Left lobe of liver (tissue), 2 donors: ENCODE measurements at regions not wholly inside any gene's neighbourhood (a gene's known extent, or its start where the extent isn't known, plus 50 kb on each side); places are given as distances from the start of the nearest gene placed in this dataset.

ENCODE experiments used
- ATAC-seq: fragments of 200-7000 bp; cut with Tn5 transposase; one replicate; pipeline ENCODE4 v1.9.1; 2020; ENCODE audit warnings: mild to moderate bottlenecking, moderate library complexity
- DNase-seq: peaks from one replicate; pipeline ENCODE4 v3.0.0-alpha.2; 2020; ENCODE audit warnings: low spot score
- donor health status: DM: no; HTN: no; CAD: no; lungs with moderate emphysema.
- donor health status: DM: no; HTN: yes; CAD: no.

DNA sequence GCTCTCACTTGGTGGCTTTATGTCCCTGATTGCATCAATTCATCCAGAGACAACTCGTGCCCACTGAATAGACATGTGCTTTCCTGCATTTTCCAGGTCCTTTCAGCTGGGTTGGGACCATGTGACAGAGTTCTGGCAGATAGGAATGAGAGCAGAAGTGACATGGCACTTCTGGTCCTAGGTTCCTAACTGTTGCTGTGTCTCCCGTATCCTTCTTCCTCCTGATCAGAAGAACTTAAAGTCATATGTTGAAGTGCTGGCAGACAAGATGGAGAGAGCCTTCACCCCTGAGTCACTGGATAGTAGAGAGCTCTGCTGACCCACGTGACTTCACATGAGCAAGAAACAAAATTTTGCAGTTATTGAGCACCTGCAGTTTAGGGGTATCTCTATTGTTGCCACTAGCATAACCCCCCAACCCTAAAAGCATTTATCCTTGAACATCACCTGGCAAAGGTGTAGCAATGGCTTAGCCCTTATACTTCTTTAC lies 80.0 kb downstream of the NREP start:
- DNase-seq (no peak), ATAC-seq (no peak)

DNA sequence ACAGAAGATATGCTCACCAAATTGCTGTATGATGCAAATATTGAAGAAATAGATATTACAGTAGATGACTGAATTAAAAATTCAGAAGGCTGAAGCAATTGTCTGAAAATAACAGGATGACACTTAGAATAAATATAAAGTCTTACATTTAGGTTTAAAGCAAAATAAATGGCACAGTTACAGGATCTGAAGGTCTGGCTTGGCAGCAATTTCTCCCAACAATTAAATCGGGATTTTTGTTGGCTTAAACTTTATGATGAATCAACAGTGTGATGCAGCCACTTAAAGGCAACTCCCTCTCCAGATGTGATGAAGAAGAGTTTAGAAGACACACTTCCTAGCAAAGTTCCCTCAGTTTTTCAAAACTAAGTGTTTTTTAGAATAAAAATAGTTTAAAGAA lies 80.5 kb downstream of the NREP start:
- ATAC-seq = no peak
- no peak for DNase-seq

DNA sequence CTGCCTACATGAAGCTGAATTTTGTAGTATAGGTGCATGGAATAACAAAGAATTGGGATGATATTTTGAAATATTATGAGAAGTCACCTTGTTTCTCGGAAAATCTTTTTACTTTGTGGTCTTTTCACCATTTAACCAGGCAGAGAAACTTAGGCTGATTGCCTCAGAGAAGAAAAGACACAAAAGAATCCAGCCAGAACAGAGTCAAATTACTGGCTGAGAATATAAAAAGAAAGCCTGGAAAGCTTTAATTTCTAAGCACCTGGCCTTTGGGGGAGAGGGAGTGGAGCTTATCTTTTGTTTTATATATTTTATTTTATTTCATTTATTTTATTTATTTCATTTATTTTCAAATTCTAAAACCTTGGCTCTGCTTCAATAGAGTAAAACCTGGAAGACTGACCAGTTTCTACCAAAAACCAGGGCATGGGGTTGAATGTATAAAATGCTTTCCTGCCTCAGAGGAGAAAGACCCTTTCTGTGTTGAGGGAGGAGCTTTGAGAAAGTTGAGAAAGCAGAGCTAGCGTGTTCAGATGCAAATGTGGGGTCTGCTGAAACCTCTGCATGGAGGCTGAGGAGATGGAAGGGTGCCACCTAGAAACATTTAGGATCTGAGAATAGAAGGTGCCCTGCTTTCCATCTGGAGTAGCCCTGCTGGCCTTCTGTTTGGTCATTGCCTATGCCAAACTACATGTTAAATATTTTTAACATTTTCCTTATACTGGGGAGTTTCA lies 81.6 kb downstream of the NREP start:
- no peak for DNase-seq
- ATAC-seq = no peak

DNA sequence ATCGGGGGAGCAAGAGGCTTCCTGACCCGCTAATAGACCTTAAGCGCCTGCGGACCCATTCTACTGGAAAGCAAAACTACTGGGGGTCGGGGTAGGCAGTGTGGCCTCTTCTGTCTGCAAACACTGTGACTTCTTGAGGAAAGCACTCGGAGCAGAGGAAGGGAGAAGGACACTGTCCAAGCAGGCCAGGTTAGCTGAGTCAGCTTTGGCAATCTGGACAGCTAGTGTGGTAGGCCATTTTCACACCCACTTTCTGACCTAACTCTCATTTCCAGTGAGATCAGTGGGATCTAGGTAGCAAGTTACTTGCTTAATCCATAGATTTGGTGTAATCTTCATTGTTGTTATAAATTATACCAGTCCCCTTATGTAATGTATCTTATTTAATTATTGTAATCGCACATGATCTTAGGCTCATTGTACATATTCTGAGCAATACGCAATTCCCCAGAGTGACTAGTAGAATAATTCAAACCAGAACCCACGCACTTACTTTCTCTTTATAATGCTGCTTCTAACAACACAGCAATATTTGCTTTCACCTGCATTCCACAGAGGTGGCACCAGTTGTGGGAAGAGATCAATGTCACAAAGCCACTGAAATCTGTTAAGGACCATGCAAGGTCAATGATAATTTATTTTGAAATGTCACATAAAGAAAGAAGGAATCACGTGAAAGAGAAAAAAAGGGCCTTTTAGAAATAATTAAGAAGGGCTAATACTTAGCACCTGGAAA lies 82.9 kb downstream of the NREP start:
- no peak for ATAC-seq
- DNase-seq = no peak

DNA sequence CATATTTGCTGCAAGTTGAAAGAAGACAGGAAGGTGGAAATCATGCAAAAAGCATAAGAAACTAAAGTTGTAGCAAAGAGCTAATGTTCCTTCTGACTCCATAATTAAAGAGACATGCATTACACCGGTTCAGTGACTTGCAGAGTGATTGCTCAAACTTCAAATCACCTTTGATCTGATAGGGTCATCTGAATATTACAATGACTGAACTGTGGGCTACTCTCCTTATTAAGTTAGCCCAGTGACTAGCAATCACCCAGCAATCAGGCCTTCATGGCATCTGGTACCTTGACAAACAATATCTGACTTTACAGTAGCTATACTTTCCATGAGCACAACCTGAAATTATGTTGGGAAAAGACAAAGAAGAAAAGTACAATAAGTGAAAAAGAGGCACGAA lies 84.9 kb downstream of the NREP start:
- DNase-seq = no peak
- no peak for ATAC-seq

DNA sequence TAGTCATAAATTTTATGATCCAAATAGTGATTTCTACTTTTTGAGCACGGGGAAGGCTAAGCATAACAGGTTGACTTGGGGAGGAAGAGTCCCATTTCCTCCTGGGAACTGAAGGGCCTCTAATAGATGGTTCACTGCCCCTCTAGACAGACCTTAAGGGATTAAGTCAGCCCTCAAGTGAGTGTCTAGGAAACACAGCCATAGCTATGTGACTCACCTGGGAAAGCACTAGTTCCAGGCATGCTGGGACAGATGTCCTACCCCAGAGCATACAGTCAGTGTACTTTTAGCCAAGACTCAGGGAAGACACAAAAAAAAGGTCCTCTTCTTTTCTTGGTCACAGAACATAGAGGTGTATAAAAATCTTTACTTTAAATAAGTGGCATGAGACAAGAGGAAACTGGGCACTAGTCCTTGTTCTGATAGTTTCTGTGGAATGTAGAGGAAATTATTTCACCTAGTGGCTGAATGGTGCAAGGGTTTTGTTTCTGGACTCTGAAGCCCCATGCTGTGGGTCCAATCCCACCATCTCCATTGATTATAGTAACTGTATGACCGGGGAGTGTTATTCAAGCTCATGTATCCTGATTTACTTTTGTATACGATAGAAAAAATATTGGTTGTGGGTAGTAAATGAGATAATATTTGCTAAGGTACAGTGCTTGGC lies 86.0 kb downstream of the NREP start:
- ATAC-seq = no peak
- no peak for DNase-seq

DNA sequence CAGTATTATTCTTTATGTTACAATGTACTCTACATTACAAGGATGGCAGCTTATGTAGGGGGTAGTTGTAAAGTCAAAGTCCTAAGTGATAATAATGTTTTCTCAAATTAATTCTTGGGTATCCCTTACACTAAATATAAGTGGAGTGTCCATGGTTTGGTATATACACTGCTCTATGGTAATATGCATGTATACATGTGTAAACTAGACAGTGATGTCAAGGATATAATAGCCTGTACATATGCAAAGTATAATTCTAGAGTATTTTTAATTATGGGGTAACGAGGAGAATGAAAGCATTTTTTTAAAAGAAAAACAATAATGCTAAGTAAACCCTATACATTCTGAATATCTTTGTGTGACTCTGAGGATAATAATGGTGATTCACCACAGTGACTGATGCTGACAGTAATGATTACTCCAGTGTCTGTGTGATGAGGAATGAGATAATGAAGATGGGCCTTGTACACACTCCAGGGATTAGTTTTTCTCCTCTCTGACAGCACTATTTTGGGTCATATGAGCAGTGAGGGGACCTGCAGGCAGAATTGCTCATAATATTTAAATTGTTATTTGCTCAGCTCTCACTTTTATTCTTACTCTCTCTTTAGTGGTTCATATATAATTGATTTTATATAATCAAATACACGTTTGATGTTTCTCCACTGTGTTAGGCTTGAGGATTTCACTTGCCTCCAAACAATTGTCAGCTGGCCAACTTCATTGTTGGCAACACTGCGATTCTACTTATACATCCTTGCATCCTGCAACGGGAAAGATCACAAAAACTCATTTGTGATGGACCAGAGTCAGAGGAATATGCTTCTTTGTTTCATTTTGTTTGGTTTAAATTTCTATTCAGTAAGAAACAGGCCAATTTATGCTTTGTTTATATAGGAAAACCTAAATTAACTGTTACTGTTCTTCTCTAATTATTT lies 88.2 kb downstream of the NREP start:
- DNase-seq (no peak), ATAC-seq (no peak)

DNA sequence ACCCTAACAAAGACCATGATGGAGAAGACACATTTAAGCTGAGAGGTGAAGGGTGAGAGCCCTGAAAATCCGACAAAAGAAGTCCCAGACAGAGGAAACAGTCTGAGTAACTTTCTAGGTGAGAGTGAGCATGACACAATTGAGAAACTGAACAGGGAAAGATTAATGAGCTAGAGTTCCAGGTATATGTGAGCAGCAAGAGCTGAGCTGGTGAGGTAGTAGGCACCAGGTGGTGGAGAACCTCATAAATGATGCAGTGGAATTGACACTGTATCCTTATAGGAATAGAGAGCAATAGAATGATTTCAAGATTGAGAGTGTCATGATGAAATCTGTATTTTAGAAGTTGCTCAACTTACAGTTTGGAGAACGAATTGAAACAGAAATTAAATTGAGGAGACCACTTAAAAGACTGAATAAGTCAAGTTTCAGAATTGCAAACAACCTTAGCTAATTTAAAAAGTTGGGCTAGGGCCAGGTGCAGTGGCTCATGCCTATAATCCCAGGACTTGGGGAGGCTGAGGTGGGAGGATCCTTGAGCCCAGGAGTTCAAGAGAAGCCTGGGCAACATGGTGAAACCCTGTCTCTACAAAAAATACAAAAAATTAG lies 89.8 kb downstream of the NREP start:
- DNase-seq (no peak), ATAC-seq (no peak)

DNA sequence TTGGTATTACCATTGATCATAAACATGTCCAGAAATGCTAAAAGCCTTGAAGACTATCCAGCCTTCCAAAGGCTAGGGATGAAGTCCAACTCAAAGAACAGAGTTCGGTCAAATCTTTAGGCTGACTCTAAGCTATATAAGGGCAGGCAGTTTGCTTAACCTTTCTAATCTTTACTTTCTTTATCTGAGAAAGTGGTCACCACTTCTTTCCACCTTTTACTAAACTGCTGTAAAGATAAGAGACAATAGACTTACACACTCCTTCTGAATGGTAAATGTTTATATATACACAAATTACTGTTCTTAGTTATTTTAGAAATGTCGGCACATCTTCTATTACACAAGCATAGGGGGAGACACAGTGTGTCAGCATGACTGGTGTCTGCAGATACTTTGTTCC lies 100.4 kb downstream of the NREP start:
- DNase-seq = no peak
- no peak for ATAC-seq

DNA sequence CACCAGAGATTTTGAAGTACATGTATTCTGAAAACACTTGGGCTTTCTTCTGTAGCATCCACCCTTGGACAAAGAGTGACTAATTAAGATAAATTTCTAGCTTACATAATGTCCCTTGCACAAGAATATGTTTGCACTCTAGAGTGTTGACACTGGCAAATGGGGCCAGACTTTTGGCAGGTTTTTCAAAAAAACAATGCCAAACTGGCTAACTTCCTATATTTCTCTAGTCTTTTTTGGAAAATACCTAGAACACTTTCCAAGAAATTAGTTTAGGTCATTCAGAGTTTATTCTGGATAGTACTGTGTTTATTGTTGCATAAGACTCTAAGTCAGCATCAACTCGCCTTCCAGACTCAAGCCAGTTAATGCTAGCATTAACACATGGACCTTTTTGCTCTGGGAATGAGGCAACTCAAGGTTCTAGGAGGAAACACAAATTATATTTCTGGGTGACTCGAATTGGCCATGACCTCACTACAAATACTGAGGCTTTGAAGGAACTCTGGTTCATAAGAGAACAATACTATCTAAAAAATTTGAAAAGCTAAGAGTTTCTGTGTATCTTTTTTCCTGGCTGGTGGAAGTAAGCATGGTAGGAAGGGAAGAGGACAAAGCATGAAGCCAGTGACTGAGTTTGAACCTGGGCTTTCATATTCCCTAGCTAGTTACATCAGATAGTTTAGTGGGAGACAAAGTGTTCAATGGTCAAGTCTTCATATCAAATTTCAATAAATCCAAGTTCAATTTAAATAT lies 101.6 kb downstream of the NREP start:
- DNase-seq (peak; percentile 60), ATAC-seq (peak; percentile 93)

DNA sequence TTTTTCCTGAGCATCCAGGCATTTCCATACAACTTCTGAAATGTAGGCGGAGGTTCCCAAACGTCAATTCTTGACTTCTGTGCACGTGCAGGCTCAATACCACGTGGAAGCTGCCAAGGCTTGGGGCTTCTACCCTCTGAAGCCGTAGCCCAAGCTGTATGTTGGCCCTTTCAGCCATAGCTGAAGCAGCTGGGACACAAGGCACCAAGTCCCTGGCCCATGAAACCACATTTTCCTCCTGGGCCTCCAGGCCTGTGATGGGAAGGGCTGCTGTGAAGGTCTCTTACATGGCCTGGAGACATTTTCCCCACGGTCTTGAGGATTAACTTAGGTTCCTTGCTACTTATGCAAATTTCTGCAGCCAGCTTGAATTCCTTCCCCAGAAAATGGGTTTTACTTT lies 103.6 kb downstream of the NREP start:
- DNase-seq (no peak), ATAC-seq (no peak)

DNA sequence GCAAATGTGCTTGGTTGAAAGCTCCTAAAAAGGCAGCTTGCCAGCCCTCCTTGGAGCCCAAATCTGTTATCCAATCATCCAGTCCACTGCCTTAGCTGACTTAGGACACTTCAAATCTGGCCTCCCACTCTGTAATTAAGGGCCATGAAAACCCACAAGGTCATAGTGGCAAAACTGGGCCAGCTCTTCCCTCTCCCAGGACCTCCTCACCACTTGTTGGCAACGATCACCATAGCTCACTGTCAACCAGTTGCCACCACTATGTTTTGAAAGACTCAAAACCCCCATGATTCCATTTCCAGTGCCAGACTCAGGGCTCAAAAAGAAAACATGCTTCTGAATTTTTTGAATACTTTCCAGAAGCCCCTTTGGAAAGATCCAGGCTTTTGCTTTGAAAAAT lies 107.5 kb downstream of the NREP start:
- DNase-seq (no peak), ATAC-seq (no peak)

DNA sequence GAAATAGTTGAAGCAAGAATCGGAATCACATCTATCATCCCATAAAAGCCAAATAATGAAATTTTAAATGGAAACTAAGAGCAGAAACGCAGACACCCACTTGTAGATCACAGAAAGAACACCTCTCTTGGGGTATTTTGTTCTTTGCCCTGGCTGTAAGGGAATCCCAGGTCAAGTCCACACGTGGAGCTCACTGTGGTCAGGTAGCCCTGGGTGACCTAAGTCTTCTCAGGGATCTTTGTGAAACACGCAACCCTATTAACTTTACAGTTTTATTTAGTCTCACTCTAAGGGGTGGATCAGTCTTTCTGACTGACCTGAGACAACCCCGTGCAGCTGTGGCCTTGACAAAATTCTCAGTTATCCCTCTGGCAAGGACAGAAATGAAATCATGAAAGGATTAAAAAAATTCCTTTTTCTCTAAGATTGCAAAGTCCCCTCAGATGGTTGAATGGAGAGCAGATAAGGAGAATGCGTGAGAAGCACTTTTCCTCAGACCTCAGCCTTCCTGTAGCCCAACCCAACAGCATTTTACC lies 111.6 kb downstream of the NREP start:
- DNase-seq (no peak), ATAC-seq (no peak)

DNA sequence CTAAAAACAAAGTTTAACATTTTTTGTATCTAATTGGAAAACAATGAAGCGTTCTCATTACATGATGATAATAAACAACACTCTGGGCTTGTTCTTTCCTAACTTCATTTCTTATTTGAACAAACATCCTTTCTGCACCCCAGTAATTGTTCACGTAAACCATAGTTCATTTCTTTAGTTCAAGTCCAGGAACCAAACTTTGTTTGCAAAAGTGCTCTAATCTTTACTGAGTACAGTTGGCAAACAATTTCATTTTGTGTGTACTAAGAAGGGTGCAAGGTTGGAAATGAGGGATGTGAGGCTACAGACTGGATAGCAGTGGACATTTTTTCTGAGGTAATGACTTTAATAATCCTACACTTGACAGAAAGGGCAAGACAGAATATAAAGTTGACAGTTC lies 113.5 kb downstream of the NREP start:
- no peak for DNase-seq
- no peak for ATAC-seq

DNA sequence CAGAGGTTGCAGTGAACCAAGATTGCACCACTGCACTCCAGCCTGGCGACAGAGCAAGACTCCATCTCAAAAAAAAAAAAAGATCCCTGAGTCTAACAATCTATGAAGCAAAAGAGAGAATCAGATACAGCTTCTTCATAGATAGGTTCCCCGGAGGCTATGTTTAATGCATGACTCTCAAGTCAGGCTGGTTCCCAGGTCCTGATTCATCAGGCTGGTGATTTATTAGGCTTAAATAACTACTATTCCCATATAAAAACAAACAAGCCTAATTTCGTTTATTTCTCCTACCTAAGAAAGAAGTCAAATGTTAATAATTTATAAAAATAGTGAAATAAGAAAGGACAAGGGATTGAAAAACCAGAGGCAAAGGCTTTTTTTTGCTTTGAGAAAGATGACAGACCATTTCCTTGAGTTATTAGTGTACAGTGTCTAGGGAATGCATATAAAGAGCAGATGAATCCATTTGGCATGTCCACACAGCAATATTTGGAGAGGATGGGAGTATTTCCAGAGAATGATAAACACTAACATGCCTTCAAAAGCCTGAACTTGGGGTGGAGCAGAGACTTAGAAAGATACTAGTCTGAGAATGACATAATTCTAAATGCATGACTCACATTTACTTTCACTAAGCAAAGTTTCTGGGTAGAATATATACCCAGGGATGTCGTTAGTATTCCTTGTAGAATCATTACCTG lies 115.3 kb downstream of the NREP start:
- DNase-seq = no peak
- ATAC-seq = no peak

DNA sequence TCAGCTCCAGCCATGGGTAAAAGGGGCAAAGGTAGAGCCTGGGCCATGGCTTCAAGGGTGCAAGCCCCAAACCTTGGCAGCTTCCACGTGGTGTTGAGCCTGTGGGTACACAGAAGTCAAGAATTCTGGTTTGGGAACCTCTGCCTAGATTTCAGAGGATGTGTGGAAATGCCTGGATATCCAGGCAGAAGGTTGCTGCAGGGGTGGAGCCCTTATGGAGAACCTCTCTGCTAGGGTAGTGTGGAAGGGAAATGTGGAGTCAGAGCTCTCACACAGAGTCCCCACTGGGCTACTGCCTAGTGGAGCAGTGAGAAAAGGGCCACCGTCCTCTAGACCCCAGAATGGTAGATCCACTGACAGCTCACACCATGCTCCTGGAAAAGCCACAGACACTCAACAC lies 117.1 kb downstream of the NREP start:
- ATAC-seq (no peak), DNase-seq (no peak)

DNA sequence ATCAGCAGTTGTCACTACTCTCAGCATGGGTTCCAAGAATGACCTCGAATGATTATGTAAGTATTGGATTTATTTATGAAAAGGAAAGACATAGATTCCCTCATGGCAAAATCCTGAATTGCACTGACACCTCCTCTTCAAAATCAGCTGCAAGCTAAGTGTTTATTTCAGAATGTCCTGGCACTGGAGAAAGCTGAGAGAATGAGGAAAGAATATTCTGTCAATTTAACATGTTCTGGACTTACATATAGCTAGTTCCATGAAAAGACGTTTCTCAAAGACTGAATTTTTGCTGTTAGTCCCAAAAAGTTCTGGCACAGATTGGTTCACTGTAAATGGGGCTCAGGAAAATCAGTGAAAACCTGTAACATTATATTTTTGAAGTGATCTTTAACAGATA lies 120.3 kb downstream of the NREP start:
- no peak for DNase-seq
- ATAC-seq = no peak

DNA sequence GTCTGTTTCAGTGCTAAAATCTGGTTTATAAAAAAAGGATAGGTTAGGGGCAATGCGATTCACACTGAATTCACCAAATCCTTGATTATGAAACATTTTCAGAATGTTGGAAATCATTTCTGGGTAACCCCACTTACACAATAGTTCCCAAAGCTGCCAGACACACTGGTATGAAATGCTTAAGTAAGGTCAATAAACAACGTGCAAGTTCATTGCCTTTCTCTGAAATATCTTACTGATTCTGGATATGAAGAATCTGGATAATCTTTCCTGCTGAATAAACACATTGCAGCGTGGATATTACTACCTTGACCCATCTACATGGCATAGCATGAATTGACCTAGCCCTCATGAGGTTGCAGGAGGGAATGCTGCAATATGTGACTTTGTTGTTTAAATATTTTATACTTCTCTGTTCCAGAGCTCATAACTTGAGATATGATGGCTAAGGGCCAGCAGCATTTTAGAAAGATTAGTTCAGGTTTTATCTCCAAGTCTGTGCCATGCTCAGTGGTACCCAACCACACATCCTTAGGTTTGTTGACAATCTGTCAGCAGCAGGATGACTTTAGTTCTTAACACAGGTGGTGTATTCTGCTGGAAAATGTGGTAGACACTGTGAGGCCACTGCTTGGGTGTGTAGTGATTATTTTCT lies 121.0 kb downstream of the NREP start:
- DNase-seq (no peak), ATAC-seq (peak; percentile 52)
